ENCODE measurements at regions not wholly inside any gene's neighbourhood (a gene's known extent, or its start where the extent isn't known, plus 50 kb on each side); places are given as distances from the start of the nearest gene placed in this dataset.

DNA sequence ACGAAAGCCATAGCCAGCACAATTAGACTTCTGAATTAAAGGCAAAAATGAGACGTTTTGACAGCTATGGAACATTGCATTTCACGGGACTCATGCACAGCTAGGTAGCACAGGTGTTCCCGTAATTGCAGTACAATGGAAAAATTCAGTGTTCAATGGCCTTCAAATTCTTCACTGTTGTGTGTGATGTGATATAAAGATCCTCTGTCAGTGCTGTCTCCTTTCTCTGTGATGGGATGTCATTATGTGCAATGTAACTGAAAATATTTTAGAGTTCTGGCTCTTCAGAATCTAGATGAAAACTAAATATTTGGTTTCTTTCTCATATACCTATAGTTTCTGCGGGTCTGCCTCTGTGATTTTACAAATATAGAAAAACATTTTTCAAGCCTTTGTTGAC is 1599.7 kb downstream of the MRPL39 start:
- no peaks in the 10 kb centered on the region for H3K79me2 ChIP-seq (ENCODE audit: low read length)
- H3K27me3 ChIP-seq (ENCODE audit: low read depth, low read length) = no peaks in the 10 kb centered on the region
- H3K4me3 ChIP-seq (ENCODE audit: low read length) = no peak overlapping the region
- H2AFZ ChIP-seq (ENCODE audit: low read depth, low read length) = no peak overlapping the region
- TF ChIP-seq EZH2phosphoT487 (IDR thresholded peaks at IDR 0.05; ENCODE audit: low read depth) = no peak
- TF ChIP-seq, protein P1, sequence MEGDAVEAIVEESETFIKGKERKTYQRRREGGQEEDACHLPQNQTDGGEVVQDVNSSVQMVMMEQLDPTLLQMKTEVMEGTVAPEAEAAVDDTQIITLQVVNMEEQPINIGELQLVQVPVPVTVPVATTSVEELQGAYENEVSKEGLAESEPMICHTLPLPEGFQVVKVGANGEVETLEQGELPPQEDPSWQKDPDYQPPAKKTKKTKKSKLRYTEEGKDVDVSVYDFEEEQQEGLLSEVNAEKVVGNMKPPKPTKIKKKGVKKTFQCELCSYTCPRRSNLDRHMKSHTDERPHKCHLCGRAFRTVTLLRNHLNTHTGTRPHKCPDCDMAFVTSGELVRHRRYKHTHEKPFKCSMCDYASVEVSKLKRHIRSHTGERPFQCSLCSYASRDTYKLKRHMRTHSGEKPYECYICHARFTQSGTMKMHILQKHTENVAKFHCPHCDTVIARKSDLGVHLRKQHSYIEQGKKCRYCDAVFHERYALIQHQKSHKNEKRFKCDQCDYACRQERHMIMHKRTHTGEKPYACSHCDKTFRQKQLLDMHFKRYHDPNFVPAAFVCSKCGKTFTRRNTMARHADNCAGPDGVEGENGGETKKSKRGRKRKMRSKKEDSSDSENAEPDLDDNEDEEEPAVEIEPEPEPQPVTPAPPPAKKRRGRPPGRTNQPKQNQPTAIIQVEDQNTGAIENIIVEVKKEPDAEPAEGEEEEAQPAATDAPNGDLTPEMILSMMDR (IDR thresholded peaks at IDR 0.05; ENCODE audit: low read depth, low read length) = no peak
- H4K20me1 ChIP-seq (ENCODE audit: insufficient read depth, low read length) = no peaks in the 10 kb centered on the region
- H3K27ac ChIP-seq (ENCODE audit: low read length) = no peak overlapping the region
- H3K4me1 ChIP-seq (ENCODE audit: low read length) = no peaks in the 10 kb centered on the region
- H3K9ac ChIP-seq (ENCODE audit: low read length) = no peak overlapping the region
- H3K9me3 ChIP-seq (ENCODE audit: insufficient read depth, low read length) = no peaks in the 10 kb centered on the region
- H3K36me3 ChIP-seq (replicated peaks; ENCODE audit: low read depth, low read length) = no peaks in the 10 kb centered on the region
- no peak overlapping the region for H3K4me2 ChIP-seq (ENCODE audit: low read length)

DNA sequence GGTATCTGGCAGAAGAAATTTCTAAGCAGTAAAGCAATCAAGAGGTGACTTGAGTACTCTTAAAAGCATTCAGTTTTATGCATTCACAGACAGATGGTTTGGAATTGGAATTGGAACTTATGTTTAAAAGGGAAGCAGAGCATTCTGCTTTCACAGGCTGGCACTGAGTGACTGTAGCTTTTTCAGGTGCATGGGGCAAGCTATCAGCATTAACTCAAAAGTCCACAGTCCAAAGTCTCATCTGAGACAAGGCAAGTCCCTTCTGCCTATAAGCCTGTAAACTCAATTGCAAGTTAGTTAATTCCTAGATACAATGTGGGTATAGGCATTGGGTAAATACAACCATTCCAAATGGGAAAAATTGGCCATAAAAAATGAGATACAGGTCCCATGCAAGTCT is 1620.3 kb downstream of the MRPL39 start:
- Histone ChIP-seq H3K4me2 (ENCODE audit: low read length) (no peak overlapping the region), H3K36me3 (replicated peaks; ENCODE audit: low read depth, low read length) (no peaks in the 10 kb centered on the region), H3K4me3 (ENCODE audit: low read length) (no peak overlapping the region), H3K4me1 (ENCODE audit: low read length) (no peaks in the 10 kb centered on the region), H4K20me1 (ENCODE audit: insufficient read depth, low read length) (no peaks in the 10 kb centered on the region), H3K27me3 (ENCODE audit: low read depth, low read length) (no peaks in the 10 kb centered on the region), H3K27ac (ENCODE audit: low read length) (no peak overlapping the region), H2AFZ (ENCODE audit: low read depth, low read length) (no peak overlapping the region), H3K79me2 (ENCODE audit: low read length) (no peaks in the 10 kb centered on the region), H3K9me3 (ENCODE audit: insufficient read depth, low read length) (no peaks in the 10 kb centered on the region), H3K9ac (ENCODE audit: low read length) (no peak overlapping the region)
- TF ChIP-seq, protein P1 (IDR thresholded peaks at IDR 0.05; ENCODE audit: low read depth, low read length) = no peak
- TF ChIP-seq EZH2phosphoT487 (IDR thresholded peaks at IDR 0.05; ENCODE audit: low read depth) = no peak

DNA sequence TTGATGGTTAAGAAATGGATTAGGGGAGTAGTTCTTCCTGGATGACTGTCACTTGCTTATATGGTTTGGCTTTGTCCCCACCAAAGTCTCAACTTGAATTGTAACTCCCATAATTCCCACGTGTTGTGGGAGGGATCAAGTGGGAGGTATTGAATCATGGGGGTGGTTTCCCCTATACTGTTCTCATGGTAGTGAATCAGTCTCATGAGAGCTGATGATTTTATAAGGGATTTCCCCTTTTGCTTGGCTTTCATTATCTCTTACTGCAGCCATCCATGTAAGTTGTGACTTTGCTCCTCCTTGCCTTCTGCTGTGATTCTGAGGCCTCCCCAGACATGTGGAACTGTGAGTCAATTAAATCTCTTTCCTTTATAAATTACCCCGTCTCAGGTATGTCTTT is 1621.1 kb downstream of the MRPL39 start:
- Histone ChIP-seq H2AFZ (ENCODE audit: low read depth, low read length) (no peak overlapping the region), H3K27me3 (ENCODE audit: low read depth, low read length) (no peaks in the 10 kb centered on the region), H3K36me3 (replicated peaks; ENCODE audit: low read depth, low read length) (no peaks in the 10 kb centered on the region), H3K27ac (ENCODE audit: low read length) (no peak overlapping the region), H4K20me1 (ENCODE audit: insufficient read depth, low read length) (no peaks in the 10 kb centered on the region), H3K4me1 (ENCODE audit: low read length) (no peaks in the 10 kb centered on the region), H3K9me3 (ENCODE audit: insufficient read depth, low read length) (no peaks in the 10 kb centered on the region), H3K4me2 (ENCODE audit: low read length) (no peak overlapping the region), H3K79me2 (ENCODE audit: low read length) (no peaks in the 10 kb centered on the region), H3K4me3 (ENCODE audit: low read length) (no peak overlapping the region), H3K9ac (ENCODE audit: low read length) (no peak overlapping the region)
- TF ChIP-seq, protein P1 (IDR thresholded peaks at IDR 0.05; ENCODE audit: low read depth, low read length) = no peak
- no peak for TF ChIP-seq EZH2phosphoT487 (IDR thresholded peaks at IDR 0.05; ENCODE audit: low read depth)

DNA sequence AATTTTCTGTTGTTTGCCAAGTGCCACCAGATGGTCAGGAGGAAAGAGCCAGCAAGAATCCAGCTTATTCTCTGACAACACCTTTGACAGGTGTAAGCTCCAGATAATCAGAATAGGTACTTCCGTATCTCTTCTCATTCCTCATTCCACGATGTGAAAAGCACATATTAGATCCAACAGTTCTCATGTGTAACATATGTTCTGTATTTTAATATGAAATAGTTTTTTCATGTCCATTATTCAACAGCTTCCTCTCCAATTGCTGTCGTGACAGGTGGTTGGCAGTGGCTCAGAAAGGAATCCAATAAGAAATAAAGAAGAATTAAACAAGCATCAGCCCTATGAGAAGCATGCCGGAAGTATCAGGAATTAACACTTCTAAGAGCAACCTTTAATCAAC is 1624.7 kb downstream of the MRPL39 start:
- H4K20me1 ChIP-seq (ENCODE audit: insufficient read depth, low read length) = no peaks in the 10 kb centered on the region

More for the DNA sequence above, 1624.7 kb downstream of the MRPL39 start:
- Histone ChIP-seq H3K36me3 (replicated peaks; ENCODE audit: low read depth, low read length) (no peaks in the 10 kb centered on the region), H3K27ac (ENCODE audit: low read length) (no peak overlapping the region), H3K4me3 (ENCODE audit: low read length) (no peak overlapping the region), H3K4me1 (ENCODE audit: low read length) (no peaks in the 10 kb centered on the region), H3K9me3 (ENCODE audit: insufficient read depth, low read length) (no peaks in the 10 kb centered on the region), H3K79me2 (ENCODE audit: low read length) (no peaks in the 10 kb centered on the region), H2AFZ (ENCODE audit: low read depth, low read length) (no peak overlapping the region), H3K27me3 (ENCODE audit: low read depth, low read length) (no peaks in the 10 kb centered on the region), H3K4me2 (ENCODE audit: low read length) (no peak overlapping the region), H3K9ac (ENCODE audit: low read length) (no peak overlapping the region)
- TF ChIP-seq, protein P1 (IDR thresholded peaks at IDR 0.05; ENCODE audit: low read depth, low read length) = no peak
- TF ChIP-seq EZH2phosphoT487 (IDR thresholded peaks at IDR 0.05; ENCODE audit: low read depth) = no peak

Data from OCI-LY3 (cell line).